Activated T-cell treated with anti-CD3 and anti-CD28 coated beads, Interleukin-2, amount 50 U/mL, for 48 hours (primary cell): ENCODE measurements at regions not wholly inside any gene's neighbourhood (a gene's known extent, or its start where the extent isn't known, plus 50 kb on each side); places are given as distances from the start of the nearest gene placed in this dataset.
"Not testable (repeated sequence)": the region's sequence is repeated elsewhere in the genome, so short reads cannot be mapped to it uniquely, and the experiment has no call there.

ENCODE experiments used
- DNase-seq, 2 experiments: peaks; one replicate each; pipeline ENCODE4 v3.0.0-alpha.2; 2020

DNA sequence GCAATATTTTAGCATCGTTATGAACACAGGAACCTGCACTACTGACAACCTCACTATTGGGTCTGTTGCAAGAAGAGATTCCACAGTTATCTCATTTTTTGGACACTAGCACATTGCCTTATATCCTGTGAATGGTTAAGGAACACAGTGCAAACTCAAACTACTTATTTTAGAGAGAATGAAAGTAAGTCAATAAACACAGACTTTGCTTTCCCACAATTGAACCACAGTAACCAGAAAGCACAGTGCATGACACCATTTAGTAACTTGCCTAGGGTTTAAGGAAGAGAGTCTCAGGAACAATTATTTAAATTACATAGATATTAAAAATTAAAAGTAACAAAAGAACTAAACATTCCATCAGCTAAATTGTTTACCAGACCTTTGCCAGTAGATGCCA, 468.8 kb downstream of the ZWINT start:
- no peak for DNase-seq

- no peak for DNase-seq
These were observed 479.5 kb downstream of the ZWINT start for GRCh38 chr10:55881588-55881987.

- no peak for DNase-seq
These were observed 487.6 kb downstream of the ZWINT start for GRCh38 chr10:55873485-55873884.

GRCh38 chr10:55870186-55870585, 490.9 kb downstream of the ZWINT start:
- DNase-seq = no peak

GRCh38 chr10:55867848-55868247, 493.2 kb downstream of the ZWINT start:
- no peak for DNase-seq

DNA sequence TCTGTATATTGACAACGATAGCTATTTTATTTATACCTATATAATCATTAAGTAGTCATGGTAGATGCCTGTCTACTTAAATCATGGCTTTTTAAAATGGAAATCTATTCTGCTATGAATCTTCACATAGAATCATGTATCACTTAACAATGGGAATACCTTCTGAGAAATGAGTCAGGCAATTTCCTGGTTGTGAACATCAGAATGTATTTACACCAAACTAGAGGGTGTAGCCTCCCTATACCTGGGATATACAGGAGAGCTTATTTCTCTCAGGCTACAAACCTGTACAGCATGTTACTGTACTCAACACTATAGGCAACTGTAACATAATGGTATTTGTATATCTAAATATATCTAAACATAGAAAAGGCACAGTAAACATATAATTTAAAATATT, 502.3 kb downstream of the ZWINT start:
- DNase-seq = no peak

DNA sequence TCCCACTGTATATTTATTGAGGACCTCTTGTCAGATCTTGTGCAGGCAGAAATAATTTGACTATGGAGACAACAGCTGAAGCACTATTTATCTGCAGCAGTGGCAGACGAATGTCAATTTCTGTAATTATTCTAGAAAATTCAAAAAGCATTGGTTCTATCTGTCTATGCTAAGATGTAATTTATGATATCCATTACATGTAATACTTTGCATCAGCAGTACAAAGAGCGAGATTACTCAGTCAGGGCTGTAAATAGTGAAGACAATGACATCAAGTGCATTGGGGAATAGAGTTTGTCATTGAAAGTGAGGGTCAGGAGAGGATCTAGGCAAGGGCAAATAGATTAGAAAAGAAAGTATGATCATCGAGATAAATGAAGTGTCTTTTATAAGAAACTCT, 508.2 kb downstream of the ZWINT start:
- no peak for DNase-seq

- no peak for DNase-seq
These were observed 523.8 kb downstream of the ZWINT start for GRCh38 chr10:55837273-55837672.

GRCh38 chr10:55822096-55822495, 539.0 kb downstream of the ZWINT start:
- no peak for DNase-seq

GRCh38 chr10:55820478-55820877, 540.6 kb downstream of the ZWINT start:
- DNase-seq = no peak

- no peak for DNase-seq
These were observed 541.0 kb downstream of the ZWINT start for GRCh38 chr10:55820071-55820470.

DNA sequence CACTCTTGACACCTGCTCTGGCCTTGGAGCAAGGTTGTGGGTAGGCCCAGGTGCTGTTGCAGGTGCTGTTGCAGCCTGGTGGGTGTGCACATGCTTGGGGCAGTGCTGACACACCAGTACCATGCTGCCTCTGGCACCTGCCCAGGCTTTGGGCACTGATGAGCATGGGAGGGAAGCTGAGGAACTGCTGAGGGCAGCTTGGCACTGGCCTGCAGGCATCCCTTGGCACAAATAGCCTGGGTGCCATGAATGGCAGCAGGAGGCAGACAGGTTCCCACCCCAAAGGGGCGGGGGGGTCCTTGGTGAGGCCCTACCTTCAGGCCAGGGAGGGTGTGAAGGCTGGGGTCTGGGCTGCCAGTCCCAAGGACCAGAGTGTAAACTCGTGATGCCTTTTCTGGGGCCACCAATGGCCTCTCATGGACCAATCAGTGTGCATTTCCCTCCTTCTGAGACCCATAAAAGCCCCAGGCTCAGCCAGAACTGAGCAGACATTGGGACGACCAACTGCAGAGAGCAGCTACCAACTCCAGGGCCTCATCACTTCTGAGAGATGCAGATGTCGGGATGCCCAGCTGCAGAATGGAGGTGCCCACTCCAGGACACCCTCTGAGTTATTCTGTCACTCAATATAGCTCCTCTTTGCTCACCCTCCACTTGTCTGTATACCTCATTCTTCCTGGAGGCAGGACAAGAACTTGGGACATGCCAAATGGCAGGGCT, 547.4 kb downstream of the ZWINT start:
- no peak for DNase-seq

GRCh38 chr10:55803055-55803454, 558.0 kb downstream of the ZWINT start:
- no peak for DNase-seq

- DNase-seq = no peak
These were observed 559.8 kb downstream of the ZWINT start for GRCh38 chr10:55801353-55801661.

- no peak for DNase-seq
These were observed 560.3 kb downstream of the ZWINT start for GRCh38 chr10:55800602-55801352.

DNA sequence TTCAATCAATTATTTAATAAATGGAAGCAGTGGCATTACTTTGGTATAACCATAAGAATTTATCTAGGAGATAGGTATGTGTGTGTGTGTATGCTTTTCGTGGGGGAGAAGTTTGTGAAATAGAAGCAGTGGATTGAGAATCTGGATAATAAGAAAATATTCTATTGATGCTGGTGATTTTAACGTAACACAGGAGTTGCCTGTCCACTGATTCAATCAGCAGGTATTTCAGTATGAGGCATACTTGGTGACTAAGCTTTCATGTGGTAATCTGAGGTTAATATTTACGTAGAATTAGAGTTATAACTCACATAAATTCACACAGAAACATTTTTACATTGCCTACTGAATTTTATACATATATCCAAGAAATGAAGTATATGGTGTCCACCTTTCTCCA, 568.0 kb downstream of the ZWINT start:
- DNase-seq = no peak

GRCh38 chr10:55790276-55790675, 570.8 kb downstream of the ZWINT start:
- DNase-seq = not testable (repeated sequence)

- no peak for DNase-seq
These were observed 574.5 kb downstream of the ZWINT start for GRCh38 chr10:55786461-55787050.

GRCh38 chr10:55782181-55782580, 578.9 kb downstream of the ZWINT start:
- DNase-seq = no peak

DNA sequence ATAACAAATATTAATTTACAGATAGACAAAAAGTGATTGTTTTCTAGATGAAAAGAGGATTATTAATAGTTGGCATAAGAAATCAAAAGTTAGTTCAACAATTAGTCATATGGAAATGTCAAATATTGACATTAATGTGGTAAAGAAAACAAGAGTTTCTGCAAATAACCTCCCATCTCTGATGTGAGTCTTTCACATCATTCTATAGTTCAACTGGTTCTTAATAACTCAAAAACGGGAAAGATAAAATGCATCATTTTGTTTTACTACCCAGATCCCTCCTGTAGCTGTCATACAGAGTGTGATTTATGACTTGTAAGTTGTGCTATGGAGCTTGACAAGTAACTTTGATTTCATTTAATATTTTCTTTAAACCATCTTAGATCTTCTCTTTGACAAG, 594.8 kb downstream of the ZWINT start:
- DNase-seq = no peak

DNA sequence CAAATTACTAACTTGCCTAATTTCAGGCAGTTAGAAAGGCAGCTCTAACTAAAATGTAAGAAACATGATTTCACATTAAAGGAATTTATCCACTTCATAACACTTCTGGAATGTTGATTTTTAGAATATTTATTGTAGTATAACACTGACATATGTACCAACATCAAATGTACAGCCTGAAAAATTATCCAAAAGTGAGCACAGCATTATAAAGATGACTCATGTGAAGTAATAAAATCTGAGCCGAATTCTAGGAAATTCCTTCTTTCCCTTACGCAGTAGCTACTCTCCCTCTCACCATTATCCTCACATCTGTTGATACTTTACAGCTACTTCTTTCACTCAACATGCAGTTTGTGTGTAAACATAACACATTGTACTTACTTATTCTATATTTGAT, 610.6 kb downstream of the ZWINT start:
- no peak for DNase-seq

DNA sequence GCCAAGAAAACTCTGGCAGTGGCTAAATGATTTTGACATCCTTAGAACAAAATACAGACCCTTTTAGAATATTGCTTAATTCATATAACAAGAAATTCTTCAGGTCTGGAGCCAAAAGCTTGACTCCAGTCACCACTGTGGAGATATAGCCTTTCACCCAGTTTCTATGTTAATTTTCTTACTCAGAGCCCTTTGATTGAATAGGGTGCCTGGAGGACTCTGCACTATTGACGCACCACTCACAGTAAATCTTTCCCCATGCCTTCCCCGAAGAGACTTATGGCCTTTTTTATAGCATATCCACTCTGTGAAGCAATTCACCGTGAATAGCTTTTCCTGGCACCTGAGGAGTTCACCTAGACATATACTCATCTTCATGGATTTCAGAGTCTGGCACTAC, 613.8 kb downstream of the ZWINT start:
- no peak for DNase-seq

GRCh38 chr10:55746002-55746401, 615.1 kb downstream of the ZWINT start:
- DNase-seq = no peak

DNA sequence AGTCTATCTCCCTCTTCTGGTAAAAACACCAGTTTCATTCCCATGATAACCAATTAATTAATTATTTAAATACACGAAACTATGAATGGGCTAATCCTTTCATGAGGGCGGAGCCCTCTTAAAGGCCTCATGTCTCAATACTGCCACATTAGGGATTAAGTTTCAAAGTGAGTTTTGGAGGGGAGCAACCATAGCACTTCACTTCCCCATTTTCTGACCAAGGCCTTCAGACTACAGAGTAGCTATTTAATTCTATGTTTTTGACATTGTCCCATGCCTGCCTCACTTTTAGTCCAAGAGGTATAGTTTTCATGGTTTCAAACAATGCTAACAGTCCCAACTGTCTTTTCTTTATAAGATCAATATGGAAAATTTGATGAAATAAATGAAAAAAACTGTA, 618.6 kb downstream of the ZWINT start:
- no peak for DNase-seq
